SK-N-SH (cell line): ENCODE measurements at regions not wholly inside any gene's neighbourhood (a gene's known extent, or its start where the extent isn't known, plus 50 kb on each side); places are given as distances from the start of the nearest gene placed in this dataset.

Source experiments
- CTCF ChIA-PET: fragments of 300-600, 350-600 bp; formaldehyde crosslinking; extraction: SDS; loops from one replicate; lab custom pipeline; 2021; lab: Yijun Ruan, JAX
- POLR2A ChIA-PET: fragments of 350-600 bp; sonication (Branson Sonifier 250); formaldehyde crosslinking; extraction: SDS; loops from one replicate; lab custom pipeline; 2020; ENCODE audit warnings: antibody characterized with exemption, inconsistent platforms; lab: Yijun Ruan, JAX
- DNase-seq: peaks from one replicate; pipeline ENCODE4 v3.0.0; 2012
- H2AFZ ChIP-seq: fragments of 200-600 bp; sonication (generic); 2 replicates; pipeline ENCODE4 v1.8.1; 2016; ENCODE audit warnings: antibody characterized with exemption, mild to moderate bottlenecking, low read depth
- H3F3A ChIP-seq: fragments of 200-600 bp; sonication (generic); replicated peaks from 2 replicates; pipeline ENCODE3; 2016; ENCODE audit warnings: antibody characterized with exemption, mild to moderate bottlenecking; ENCODE audit not compliant: insufficient read depth
- H3K27ac ChIP-seq, 2 experiments: fragments of 200-500 bp in 1 of 2; fragments of 200-600 bp in 1 of 2; sonication (Bioruptor generic) in 1 of 2; sonication (generic), shearing (Covaris generic) in 1 of 2; 2 replicates each; pipeline versions ENCODE4 v1.5.1 to v1.6.1; 2014 to 2016; ENCODE audit warnings: low read depth in 2 of 2, inconsistent platforms in 1 of 2, low read length in 1 of 2, mild to moderate bottlenecking in 1 of 2, mixed read lengths in 1 of 2
- H3K27me3 ChIP-seq: fragments of 200-600 bp; sonication (generic), shearing (Covaris generic); 2 replicates; pipeline ENCODE4 v1.6.1; 2016; ENCODE audit warnings: mixed run types; ENCODE audit not compliant: insufficient read depth
- H3K36me3 ChIP-seq, 2 experiments: fragments of 200-500 bp in 1 of 2; fragments of 200-600 bp in 1 of 2; sonication (Bioruptor generic) in 1 of 2; sonication (generic) in 1 of 2; replicated peaks in 1 of 2; 2 replicates each; pipeline versions ENCODE3 to v1.5.1; 2014 to 2016; ENCODE audit warnings: low read length in 1 of 2, mild to moderate bottlenecking in 1 of 2; ENCODE audit not compliant: insufficient read depth in 2 of 2, control insufficient read depth in 1 of 2
- H3K4me1 ChIP-seq, 2 experiments: fragments of 200-500 bp in 1 of 2; fragments of 200-600 bp in 1 of 2; sonication (Bioruptor generic) in 1 of 2; sonication (generic), shearing (Covaris generic) in 1 of 2; 2 replicates each; pipeline versions ENCODE4 v1.5.1 to v1.6.1; 2014 to 2016; ENCODE audit warnings: low read depth in 1 of 2, low read length in 1 of 2, mixed run types in 1 of 2; ENCODE audit not compliant: insufficient read depth in 2 of 2, control insufficient read depth in 1 of 2
- H3K4me2 ChIP-seq: fragments of 200-600 bp; sonication (generic), shearing (Covaris generic); 2 replicates; pipeline ENCODE4 v1.6.1; 2017; ENCODE audit warnings: mixed run types
- H3K4me3 ChIP-seq, 2 experiments: fragments of 200-500 bp in 1 of 2; fragments of 200-600 bp in 1 of 2; sonication (Bioruptor generic) in 1 of 2; sonication (generic), shearing (Covaris generic) in 1 of 2; 2 replicates each; pipeline versions ENCODE4 v1.5.1 to v1.8.1; 2014 to 2016; ENCODE audit warnings: low read depth in 2 of 2, inconsistent platforms in 1 of 2, low read length in 1 of 2, mild to moderate bottlenecking in 1 of 2, mixed read lengths in 1 of 2, moderate library complexity in 1 of 2
- H3K79me2 ChIP-seq: fragments of 200-600 bp; sonication (generic); 2 replicates; pipeline ENCODE4 v1.8.1; 2017; ENCODE audit warnings: mild to moderate bottlenecking; ENCODE audit not compliant: insufficient read depth
- H3K9ac ChIP-seq: fragments of 200-600 bp; sonication (generic); 2 replicates; pipeline ENCODE4 v1.6.1; 2017; ENCODE audit warnings: mixed run types
- H3K9me2 ChIP-seq: fragments of 200-600 bp; sonication (generic); 2 replicates; pipeline ENCODE4 v1.6.1; 2017; ENCODE audit warnings: mixed run types
- H3K9me3 ChIP-seq: fragments of 200-600 bp; sonication (generic); 2 replicates; pipeline ENCODE4 v1.6.1; 2017; ENCODE audit warnings: mixed run types, mild to moderate bottlenecking, moderate library complexity
- H4K20me1 ChIP-seq: fragments of 200-600 bp; sonication (generic); 2 replicates; pipeline ENCODE4 v1.6.1; 2017; ENCODE audit warnings: mild to moderate bottlenecking, mixed run types; ENCODE audit not compliant: insufficient read depth
- EP300 ChIP-seq, 2 experiments: IDR thresholded peaks; 2 replicates each; pipeline versions ENCODE4 v1.4.0 to v1.6.1; 2012; ENCODE audit warnings: borderline replicate concordance in 1 of 2, low read depth in 1 of 2, low read length in 1 of 2
- FOSL2 ChIP-seq: IDR thresholded peaks from 2 replicates; pipeline ENCODE4 v1.4.0; 2012; ENCODE audit warnings: low read depth, mild to moderate bottlenecking, moderate library complexity, borderline replicate concordance
- FOXJ3 ChIP-seq: sonication (generic); formaldehyde crosslinking; IDR thresholded peaks from 2 replicates; pipeline ENCODE4 v1.5.1; 2020; ENCODE audit warnings: mild to moderate bottlenecking, missing genetic modification reagents
- FOXM1 ChIP-seq: IDR thresholded peaks from 2 replicates; pipeline ENCODE4 v1.4.0; 2012; ENCODE audit warnings: low read depth, mild to moderate bottlenecking
- GABPA ChIP-seq: IDR thresholded peaks from 2 replicates; pipeline ENCODE4 v1.4.0; 2012; ENCODE audit warnings: low read depth, mild to moderate bottlenecking
- JUND ChIP-seq: IDR thresholded peaks from 2 replicates; pipeline ENCODE4 v1.4.0; 2012
- MXI1 ChIP-seq: IDR thresholded peaks from 2 replicates; pipeline ENCODE4 v1.6.1; 2012; ENCODE audit warnings: mild to moderate bottlenecking, low read depth, low read length, improper control_type of control experiment
- NFIC ChIP-seq: IDR thresholded peaks from 2 replicates; pipeline ENCODE4 v1.4.0; 2012; ENCODE audit warnings: borderline replicate concordance
- NRF1 ChIP-seq: IDR thresholded peaks from 2 replicates; pipeline ENCODE4 v1.6.1; 2012; ENCODE audit warnings: low read depth, mild to moderate bottlenecking, low read length
- POLR2AphosphoS5 ChIP-seq: IDR thresholded peaks from 2 replicates; pipeline ENCODE4 v1.6.1; 2012; ENCODE audit warnings: low read depth, low read length
- RAD21 ChIP-seq: IDR thresholded peaks from 2 replicates; pipeline ENCODE4 v1.6.1; 2012; ENCODE audit warnings: mild to moderate bottlenecking, low read length
- RCOR1 ChIP-seq: fragments of 150-350 bp; IDR thresholded peaks from 2 replicates; pipeline ENCODE4 v1.6.1; 2017; ENCODE audit warnings: antibody characterized with exemption, low read length
- RFX5 ChIP-seq: IDR thresholded peaks from 2 replicates; pipeline ENCODE4 v1.6.1; 2012; ENCODE audit warnings: mild to moderate bottlenecking, improper control_type of control experiment, low read length
- SMC3 ChIP-seq: IDR thresholded peaks from 2 replicates; pipeline ENCODE4 v1.6.1; 2012; ENCODE audit warnings: low read depth, low read length, improper control_type of control experiment
- USF1 ChIP-seq: IDR thresholded peaks from 2 replicates; pipeline ENCODE4 v1.4.0; 2012; ENCODE audit warnings: low read depth, borderline replicate concordance
- USF2 ChIP-seq: fragments of 150-350 bp; IDR thresholded peaks from 2 replicates; pipeline ENCODE4 v1.6.1; 2017; ENCODE audit warnings: antibody characterized with exemption, low read length, low read depth, borderline replicate concordance
- WGBS: methylation state at CpG from one replicate; pipeline ENCODE4 v1.1.6; 2017; ENCODE audit warnings: low lambda C conversion rate; 5-methylcytosine and 5-hydroxymethylcytosine counted together
- TF ChIP-seq, protein P1 (sequence below): fragments of 200-600 bp; sonication (generic); IDR thresholded peaks from 2 replicates; pipeline ENCODE4 v1.6.1; 2017; ENCODE audit warnings: antibody characterized with exemption, mild to moderate bottlenecking, moderate library complexity
- TF ChIP-seq, protein P2 (sequence below): fragments of 150-350 bp; IDR thresholded peaks from 2 replicates; pipeline ENCODE4 v1.6.1; 2016; ENCODE audit warnings: mild to moderate bottlenecking, low read depth, low read length

- Histone ChIP-seq H2AFZ (no peak overlapping the region), H3K36me3 (no peaks in the 10 kb centered on the region), H3K79me2 (no peaks in the 10 kb centered on the region), H3K9ac (no peak overlapping the region), H3K27me3 (no peaks in the 10 kb centered on the region), H3K4me3 (no peak overlapping the region), H3K27ac (no peak overlapping the region), H3K4me1 (peaks cover 0 to 13% of the 10 kb centered on the region in 2 experiments; a peak in 1 of 4 replicates), H3F3A (no peaks in the 10 kb centered on the region), H3K9me2 (no peaks in the 10 kb centered on the region), H3K9me3 (peaks cover 4% of the 10 kb centered on the region), H4K20me1 (no peaks in the 10 kb centered on the region), H3K4me2 (no peak overlapping the region)
- TF ChIP-seq USF1 (no peak), USF2 (no peak), NRF1 (no peak), FOXM1 (no peak), EP300 (IDR thresholded peaks at IDR 0.05; ENCODE audit: borderline replicate concordance in 1 of 2, low read depth in 1 of 2, low read length in 1 of 2) (no peak), JUND (no peak), SMC3 (no peak), GABPA (no peak), FOXJ3 (no peak), MXI1 (no peak), NFIC (no peak), RCOR1 (no peak), FOSL2 (no peak), RFX5 (no peak), POLR2AphosphoS5 (no peak), RAD21 (no peak)
- TF ChIP-seq, protein P1, sequence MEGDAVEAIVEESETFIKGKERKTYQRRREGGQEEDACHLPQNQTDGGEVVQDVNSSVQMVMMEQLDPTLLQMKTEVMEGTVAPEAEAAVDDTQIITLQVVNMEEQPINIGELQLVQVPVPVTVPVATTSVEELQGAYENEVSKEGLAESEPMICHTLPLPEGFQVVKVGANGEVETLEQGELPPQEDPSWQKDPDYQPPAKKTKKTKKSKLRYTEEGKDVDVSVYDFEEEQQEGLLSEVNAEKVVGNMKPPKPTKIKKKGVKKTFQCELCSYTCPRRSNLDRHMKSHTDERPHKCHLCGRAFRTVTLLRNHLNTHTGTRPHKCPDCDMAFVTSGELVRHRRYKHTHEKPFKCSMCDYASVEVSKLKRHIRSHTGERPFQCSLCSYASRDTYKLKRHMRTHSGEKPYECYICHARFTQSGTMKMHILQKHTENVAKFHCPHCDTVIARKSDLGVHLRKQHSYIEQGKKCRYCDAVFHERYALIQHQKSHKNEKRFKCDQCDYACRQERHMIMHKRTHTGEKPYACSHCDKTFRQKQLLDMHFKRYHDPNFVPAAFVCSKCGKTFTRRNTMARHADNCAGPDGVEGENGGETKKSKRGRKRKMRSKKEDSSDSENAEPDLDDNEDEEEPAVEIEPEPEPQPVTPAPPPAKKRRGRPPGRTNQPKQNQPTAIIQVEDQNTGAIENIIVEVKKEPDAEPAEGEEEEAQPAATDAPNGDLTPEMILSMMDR: no peak
- TF ChIP-seq, protein P2, sequence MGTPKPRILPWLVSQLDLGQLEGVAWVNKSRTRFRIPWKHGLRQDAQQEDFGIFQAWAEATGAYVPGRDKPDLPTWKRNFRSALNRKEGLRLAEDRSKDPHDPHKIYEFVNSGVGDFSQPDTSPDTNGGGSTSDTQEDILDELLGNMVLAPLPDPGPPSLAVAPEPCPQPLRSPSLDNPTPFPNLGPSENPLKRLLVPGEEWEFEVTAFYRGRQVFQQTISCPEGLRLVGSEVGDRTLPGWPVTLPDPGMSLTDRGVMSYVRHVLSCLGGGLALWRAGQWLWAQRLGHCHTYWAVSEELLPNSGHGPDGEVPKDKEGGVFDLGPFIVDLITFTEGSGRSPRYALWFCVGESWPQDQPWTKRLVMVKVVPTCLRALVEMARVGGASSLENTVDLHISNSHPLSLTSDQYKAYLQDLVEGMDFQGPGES: no peak
- WGBS: 58% methylated on average over 3 of the region's 4 CpGs
- DNase-seq: no peak
- POLR2A ChIA-PET: no interaction called here
- CTCF ChIA-PET: interaction anchor here (1.1 to 4.0 kb wide), 4 partner anchors 10 to 613 kb away, joined by 4 to 10 read pairs (median 6); no protein-coding TSS in a partner anchor
These were observed 628.3 kb downstream of the MATN1 start for GRCh38 chr1:30095051-30095450.
